HEK293 (cell line): ENCODE measurements at regions not wholly inside any gene's neighbourhood (a gene's known extent, or its start where the extent isn't known, plus 50 kb on each side); places are given as distances from the start of the nearest gene placed in this dataset.

ENCODE experiments used
- REPIN1 ChIP-seq: fragments of 450-650 bp; formaldehyde crosslinking; IDR thresholded peaks from 2 replicates; pipeline ENCODE4 v1.5.1; 2017; ENCODE audit warnings: missing biosample characterization, missing genetic modification characterization, low read depth
- TCF7L2 ChIP-seq: IDR thresholded peaks from 2 replicates; pipeline ENCODE4 v1.6.1; 2011; ENCODE audit warnings: low read depth, mild to moderate bottlenecking, inconsistent platforms, low read length, moderate library complexity, borderline replicate concordance

DNA sequence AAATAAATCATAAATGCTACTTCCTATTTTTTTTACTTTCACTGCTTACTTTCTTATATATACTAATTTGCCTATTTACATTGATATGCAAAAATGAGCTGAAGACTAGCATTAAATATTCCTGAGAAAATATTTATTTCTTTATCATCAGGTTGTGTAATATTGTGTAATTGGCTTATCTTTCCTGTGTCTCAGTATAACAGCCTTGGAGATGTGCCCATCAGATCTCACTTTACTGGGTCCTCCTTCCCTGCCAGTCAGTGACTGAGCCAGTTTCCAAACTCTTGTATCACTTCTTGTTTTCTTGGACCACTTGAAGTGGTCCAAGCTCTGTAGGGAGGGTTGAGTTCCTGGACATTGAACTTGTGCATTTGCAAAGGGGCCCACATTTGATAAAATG is 900.0 kb downstream of the LUZP2 start:
- TF ChIP-seq TCF7L2: no peak
- TF ChIP-seq REPIN1 (tag by site-specific recombination): no peak
